NCI-H128 (cell line): ENCODE measurements at regions not wholly inside any gene's neighbourhood (a gene's known extent, or its start where the extent isn't known, plus 50 kb on each side); places are given as distances from the start of the nearest gene placed in this dataset.

ENCODE experiments used
- DNase-seq: peaks from one replicate; lab custom pipeline; 2025; ENCODE audit not compliant: unreplicated experiment; lab: John Stamatoyannopoulos, UW

DNA sequence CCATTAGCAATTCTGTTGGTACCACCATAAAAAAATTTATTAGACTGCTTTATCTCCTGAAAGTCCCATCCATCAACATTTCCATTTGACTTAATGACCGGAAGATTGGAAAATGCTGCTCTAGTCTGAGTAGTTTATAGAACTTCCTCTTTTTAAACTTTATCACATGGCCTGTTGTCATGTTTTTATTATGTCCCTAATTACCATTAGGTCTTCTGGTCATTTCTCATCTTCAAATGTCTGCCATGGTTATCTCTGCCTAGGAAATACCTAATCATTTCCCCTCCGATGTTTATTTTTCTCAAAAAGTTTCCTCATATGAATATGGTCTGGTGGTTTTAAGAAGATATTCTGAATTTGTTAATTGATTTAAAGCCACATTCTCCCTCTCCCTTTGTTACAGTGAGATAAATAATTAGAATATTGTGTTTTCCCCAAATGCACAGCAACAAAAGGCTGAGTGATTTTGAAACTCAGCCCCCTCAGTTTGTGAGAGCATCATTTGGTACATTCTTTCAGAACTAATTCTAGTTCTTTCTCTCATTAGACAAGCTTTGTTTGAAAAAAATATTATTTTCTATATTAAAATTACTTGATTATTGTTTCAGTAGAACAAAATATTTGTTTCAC, 317.1 kb upstream of the ST6GAL2 start:
- no peak for DNase-seq

DNA sequence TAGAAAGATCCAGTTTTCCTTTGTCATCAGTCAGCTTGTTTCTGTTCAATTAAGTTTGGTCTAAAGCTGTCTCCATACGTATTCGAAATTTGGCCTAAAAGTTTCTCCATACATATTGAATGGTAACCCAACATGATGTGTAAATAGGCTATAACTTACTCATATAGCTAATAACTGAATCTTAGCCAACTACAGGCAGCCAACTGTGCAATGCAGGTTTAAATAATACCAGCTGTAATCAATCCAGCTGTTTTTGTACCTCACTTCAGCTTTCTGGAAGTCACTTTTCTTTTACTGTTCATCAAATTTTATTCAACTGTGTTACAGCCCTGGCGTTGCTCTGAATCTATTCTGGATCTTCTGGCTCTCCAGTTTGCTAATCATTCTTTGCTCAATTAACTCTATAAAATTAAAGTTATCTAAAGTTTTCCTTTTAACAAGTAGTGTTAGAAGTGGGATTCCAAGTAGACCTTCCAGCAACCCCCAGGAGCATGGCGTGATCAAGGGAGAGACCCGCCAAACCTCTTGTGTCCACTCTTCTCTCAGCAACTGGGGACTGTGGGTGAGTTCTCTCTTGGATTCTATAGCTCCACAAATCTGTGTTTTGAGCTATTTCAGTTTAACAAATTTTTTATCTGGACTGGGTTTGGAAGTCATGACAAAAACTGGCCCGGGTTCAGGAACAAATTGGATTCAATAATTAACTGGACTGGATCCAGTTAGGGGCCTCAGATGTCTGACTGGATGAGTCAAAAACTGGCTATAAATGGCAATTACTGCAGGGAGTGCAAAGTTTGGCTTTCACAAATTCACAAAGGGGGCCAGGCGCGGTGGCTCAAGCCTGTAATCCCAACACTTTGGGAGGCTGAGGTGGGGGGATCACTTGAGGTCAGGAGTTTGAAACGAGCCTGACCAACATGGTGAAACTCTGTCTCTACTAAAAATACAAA, 329.7 kb upstream of the ST6GAL2 start:
- DNase-seq, result no peak

DNA sequence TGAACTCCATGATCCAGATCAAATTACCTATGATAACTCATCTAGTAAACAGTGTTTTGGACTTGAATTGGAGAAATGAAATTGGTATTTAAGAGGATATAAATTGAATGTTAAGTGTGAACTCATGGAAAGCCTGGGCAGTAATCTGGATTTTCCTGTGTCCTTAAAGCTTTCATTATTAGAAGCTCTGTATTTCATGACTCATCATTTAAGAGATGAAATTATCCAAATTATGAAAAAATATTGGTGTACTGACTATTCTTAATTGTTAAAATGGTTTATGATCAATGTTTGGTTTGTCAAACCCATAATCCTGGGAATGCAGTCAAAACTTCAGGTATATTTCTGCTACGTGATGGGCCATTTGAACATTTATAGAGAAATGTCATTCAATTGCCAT, 332.2 kb upstream of the ST6GAL2 start:
- DNase-seq, result no peak

GRCh38 chr2:107222466-107222865, 336.5 kb upstream of the ST6GAL2 start:
- no peak for DNase-seq

DNA sequence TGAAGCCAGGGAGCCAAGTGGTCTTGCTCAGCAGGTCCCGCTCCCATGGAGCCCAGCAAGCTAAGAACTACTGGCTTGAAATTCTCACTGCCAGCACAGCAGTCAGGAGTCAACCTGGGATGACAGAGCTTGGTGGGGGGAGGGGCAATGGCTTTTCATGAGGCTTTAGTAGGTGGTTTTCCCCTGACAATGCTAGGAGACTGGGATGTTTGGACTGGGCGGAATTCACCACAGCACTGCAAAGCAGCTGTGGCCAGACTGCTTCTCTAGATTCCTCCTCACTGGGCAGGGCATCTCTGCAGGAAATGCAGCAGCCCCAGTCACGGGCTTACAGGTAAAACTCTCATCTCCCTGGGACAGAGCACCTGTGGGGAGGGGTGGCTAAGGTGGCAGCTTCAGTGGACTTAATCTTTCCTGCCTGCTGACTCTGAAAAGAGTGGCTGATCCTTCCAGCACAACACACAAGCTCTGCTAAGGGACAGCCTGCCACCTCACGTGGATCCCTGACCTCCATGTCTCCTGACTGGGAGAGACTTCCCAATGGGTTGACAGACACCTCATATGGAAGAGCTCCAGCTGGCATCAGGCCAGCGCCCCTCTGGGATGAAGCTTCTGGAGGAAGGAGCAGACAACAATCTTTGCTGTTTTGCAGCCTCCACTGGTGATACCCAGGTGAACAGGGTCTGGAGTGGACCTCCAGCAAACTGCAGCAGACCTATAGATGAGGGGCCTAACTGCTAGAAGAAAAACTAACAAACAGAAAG, 349.7 kb upstream of the ST6GAL2 start:
- no peak for DNase-seq

- DNase-seq, result no peak
Measured at GRCh38 chr2:107242811-107243210, 356.8 kb upstream of the ST6GAL2 start.

DNA sequence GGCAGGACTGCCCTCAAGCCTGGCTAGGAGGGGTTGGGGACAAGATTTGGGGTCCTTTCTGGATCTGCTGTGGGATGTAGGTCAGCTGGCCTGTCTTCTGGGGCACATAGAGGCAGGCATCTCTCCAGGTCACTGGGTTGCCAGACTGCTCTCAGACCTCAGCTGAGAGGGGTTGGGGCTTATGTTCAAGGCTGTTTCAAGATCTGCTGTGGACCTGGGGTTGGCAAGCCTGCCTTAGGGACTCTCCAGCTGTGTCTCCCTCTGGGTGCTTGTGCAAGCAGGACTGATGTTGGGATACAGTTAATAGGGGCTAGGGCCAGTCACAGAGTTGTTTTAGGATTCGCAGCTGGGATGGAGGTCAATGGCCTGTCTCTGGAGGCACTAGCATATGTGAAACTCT, 363.0 kb upstream of the ST6GAL2 start:
- no peak for DNase-seq

GRCh38 chr2:107255744-107256143, 369.8 kb upstream of the ST6GAL2 start:
- DNase-seq, result no peak

- DNase-seq, result no peak
Measured at GRCh38 chr2:107258531-107259407, 372.8 kb upstream of the ST6GAL2 start.

- no peak for DNase-seq
Measured at GRCh38 chr2:107259408-107260195, 373.6 kb upstream of the ST6GAL2 start.

DNA sequence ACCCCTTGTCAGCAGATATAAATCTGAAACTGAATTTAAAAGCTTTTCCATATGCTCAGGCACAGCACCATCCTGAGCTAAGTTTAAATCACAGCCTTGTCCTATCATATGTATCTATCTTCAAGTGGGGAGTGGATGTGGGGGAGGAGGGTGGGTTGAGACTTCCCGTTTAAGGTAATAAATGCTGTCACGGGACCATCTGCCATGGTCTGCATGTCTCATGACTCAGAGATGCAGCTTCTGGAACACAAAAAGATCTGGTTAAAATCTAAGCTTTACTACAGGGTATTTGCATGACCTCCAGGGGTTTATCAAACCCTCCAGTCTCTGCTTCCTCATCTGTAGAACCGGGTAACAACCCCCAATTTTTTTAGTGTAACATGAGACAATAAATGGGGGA, 377.7 kb upstream of the ST6GAL2 start:
- no peak for DNase-seq

DNA sequence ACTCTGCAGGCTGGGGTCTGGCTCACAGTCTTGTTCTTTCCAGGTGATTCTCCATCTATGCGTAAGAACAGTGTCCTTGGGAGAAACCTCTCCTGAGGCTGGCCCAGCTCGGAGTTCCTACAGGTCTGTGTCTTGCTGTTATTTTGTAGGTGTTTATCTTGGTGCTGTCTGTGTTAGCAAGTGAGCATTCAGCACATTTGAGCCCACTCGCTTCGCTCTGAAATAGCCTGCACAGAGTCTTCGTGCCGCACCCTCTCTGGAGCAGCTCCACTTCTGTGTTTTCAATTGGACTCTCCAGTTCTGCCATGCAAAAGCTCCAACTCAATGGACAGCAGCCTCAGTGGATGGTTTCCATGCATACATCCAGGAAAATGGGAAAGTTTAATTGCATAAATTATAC, 378.2 kb upstream of the ST6GAL2 start:
- DNase-seq, result no peak

DNA sequence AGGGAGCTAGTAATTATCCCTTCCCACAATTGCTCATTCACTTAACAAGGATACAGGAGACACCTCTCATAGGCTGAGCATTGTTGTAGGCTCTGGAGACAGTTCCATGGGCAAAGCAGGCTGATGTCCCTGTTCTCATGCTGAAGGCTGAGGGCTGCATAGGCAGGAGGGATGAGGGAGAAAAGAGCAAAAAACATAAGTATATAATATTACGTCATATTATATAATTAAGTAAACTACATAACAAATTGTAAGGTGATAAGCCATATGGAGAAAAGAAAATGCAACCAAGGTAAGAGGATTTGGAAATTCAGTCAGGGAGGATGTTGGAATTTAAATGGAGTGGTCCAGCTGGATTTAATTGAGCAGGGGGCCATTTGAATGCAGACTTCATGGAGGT, 380.6 kb upstream of the ST6GAL2 start:
- no peak for DNase-seq

DNA sequence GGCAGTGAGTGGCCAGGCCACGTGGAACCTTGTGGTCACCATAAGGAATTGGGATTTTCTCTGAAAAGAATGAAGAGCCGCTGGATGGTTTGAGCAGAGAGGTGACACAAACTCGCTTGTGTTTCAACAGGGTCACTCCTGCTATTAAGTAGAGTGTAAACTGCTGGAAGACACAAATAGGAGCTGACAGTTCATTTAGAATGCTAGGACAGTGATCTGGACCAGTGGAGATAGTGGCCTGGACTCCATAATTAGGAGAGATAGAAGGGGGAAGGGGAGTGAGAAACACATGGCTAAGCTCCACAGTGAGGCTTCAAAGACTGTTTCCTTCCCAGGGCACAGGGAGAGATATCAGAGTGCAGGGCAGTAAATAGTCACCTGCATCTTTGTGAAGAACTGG, 381.1 kb upstream of the ST6GAL2 start:
- DNase-seq, result no peak

DNA sequence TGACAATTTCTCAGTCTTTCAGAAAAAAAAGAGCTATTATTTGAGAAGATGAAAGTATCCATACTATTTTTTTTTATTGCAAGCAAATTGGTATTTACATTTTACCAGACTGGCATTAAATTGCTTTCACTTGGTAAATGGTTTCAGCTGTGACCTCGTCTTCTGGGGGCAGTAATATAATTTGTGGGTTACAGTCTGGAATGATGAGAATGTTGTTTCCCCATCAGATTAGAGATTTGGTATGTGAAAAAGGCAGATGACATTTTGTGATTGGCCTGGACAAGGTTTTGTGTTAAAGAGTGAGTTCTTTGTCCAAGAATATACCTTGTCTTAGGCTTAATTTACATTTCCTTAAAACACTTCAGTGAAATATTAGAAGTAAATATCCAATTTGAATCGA, 390.1 kb upstream of the ST6GAL2 start:
- no peak for DNase-seq

DNA sequence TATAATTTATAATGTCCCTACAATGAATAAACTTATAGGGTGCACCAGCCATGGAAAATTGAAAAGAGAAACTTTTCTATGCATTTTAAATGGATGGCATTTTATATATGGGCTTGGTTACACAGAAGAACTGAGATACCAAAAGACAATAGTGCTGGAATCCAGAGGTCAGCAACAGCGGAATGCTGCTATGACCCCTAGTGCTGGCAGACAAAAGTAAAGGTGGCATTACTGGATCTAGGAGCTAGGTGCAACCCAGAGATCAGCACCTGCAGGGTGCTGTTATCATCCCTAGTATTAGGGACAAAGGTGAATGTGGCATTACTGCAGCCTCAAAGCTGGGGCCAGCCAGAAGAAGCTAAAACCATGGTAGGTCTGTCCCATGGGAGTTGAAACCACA, 392.7 kb upstream of the ST6GAL2 start:
- DNase-seq, result no peak

DNA sequence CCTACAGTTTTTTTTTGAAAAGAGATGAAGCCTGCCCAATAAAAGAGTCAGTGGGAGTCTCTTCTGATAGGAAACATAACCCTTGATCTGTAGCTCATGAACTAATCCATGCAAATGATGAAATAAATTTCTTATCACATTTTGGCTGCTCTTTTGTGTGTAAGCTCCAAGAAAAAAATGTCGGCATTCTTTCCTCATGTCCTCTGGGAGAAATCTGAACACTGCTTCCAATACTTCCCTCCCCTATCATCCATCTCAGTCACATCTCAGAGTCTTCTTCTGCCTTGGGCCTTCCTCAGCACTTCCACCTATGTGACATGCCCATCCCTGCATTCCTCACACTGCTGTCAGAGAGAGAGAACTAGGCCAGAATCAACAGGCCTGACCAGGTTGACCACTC, 395.7 kb upstream of the ST6GAL2 start:
- DNase-seq, result no peak

GRCh38 chr2:107282135-107282534, 396.2 kb upstream of the ST6GAL2 start:
- no peak for DNase-seq

DNA sequence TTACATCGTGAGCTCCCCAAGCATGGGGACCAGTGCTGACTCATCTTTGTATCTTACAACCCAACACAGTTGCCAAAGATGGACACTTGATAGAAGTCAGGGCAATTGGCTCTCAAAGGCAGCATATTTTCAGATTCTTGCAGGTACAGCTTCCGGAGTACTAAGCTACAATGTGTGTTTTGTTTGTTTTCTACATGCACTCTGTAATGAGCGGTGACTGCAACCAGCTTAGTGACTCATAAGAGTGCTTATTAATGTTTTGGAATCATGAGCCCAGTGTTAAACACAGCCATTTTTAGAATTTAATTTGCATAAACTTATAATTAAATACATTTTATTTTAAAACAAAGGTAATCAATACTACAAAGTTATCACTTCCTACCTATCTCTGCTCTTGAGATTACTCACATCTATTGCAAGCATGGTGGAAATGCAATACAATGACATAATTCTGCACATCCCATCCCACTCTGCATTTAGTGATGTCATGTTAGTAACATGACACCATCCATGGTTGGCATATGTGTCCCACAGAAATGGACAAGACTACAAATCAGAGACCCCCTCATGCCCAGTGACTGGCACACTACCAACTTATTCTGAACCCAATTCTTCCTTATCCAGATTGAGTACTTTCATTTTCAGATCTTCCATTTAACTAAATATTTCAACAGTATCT, 399.8 kb upstream of the ST6GAL2 start:
- DNase-seq, result no peak
